MM.1S (cell line): ENCODE measurements at regions not wholly inside any gene's neighbourhood (a gene's known extent, or its start where the extent isn't known, plus 50 kb on each side); places are given as distances from the start of the nearest gene placed in this dataset.

Experiments
- CTCF ChIP-seq: fragments of 300-600 bp; sonication (generic); IDR thresholded peaks from 2 replicates; pipeline ENCODE4 v1.5.1; 2016; ENCODE audit warnings: antibody characterized with exemption, low read length, mixed read lengths
- EZH2phosphoT487 ChIP-seq: fragments of 300-600 bp; sonication (generic); IDR thresholded peaks from 2 replicates; pipeline ENCODE4 v1.6.1; 2018; ENCODE audit warnings: antibody characterized with exemption, low read length

- TF ChIP-seq CTCF (no peak), EZH2phosphoT487 (no peak)
These were observed 95.4 kb upstream of the KLHL25 start for GRCh38 chr15:85889956-85890619.
